Posterior cingulate gyrus (tissue), 11 donors: ENCODE measurements at regions not wholly inside any gene's neighbourhood (a gene's known extent, or its start where the extent isn't known, plus 50 kb on each side); places are given as distances from the start of the nearest gene placed in this dataset.
"Not testable (repeated sequence)": the region's sequence is repeated elsewhere in the genome, so short reads cannot be mapped to it uniquely, and the experiment has no call there.

Source experiments
- DNase-seq, 10 donors: peaks; one replicate each; pipeline versions ENCODE4 v3.0.0 to v3.0.0-alpha.2; 2020 to 2021; ENCODE audit warnings: mixed read lengths in 3 of 10
- intact Hi-C: fragments of 100-400 bp; cut with DNase I; formaldehyde crosslinking; loops from one replicate; pipeline ENCODE4 v1.15.1; 2023

- intact Hi-C loops = no loop called here
Observed at GRCh38 chr5:111984044-111984443, 227.1 kb upstream of the NREP start.

GRCh38 chr5:111983459-111983858, 226.5 kb upstream of the NREP start:
- intact Hi-C loops = no loop called here
- no peak for DNase-seq

More at GRCh38 chr5:111984044-111984443, 227.1 kb upstream of the NREP start:
- no peak for DNase-seq

GRCh38 chr5:111977436-111977829, 220.4 kb upstream of the NREP start:
- intact Hi-C loops = no loop called here

GRCh38 chr5:111976705-111977435, 219.9 kb upstream of the NREP start:
- intact Hi-C loops = no loop called here

More at GRCh38 chr5:111977436-111977829, 220.4 kb upstream of the NREP start:
- no peak for DNase-seq

GRCh38 chr5:111975133-111975532, 218.1 kb upstream of the NREP start:
- DNase-seq = no peak
- intact Hi-C loops = no loop called here

More at GRCh38 chr5:111976705-111977435, 219.9 kb upstream of the NREP start:
- no peak for DNase-seq

GRCh38 chr5:111973961-111974360, 217.0 kb upstream of the NREP start:
- intact Hi-C loops = no loop called here

GRCh38 chr5:111972548-111972947, 215.6 kb upstream of the NREP start:
- peak in 1 of 10 donors; percentile 31 for DNase-seq
- intact Hi-C loops = no loop called here

More at GRCh38 chr5:111973961-111974360, 217.0 kb upstream of the NREP start:
- DNase-seq = no peak

- no peak for DNase-seq
- intact Hi-C loops = no loop called here
Observed at GRCh38 chr5:111972080-111972479, 215.1 kb upstream of the NREP start.

GRCh38 chr5:111968459-111968858, 211.5 kb upstream of the NREP start:
- no peak for DNase-seq
- intact Hi-C loops = no loop called here

- intact Hi-C loops = no loop called here
- peak in 1 of 10 donors; percentile 68 for DNase-seq
Observed at GRCh38 chr5:111967463-111967862, 210.5 kb upstream of the NREP start.

- DNase-seq = no peak
- intact Hi-C loops = no loop called here
Observed at GRCh38 chr5:111966290-111966689, 209.3 kb upstream of the NREP start.

- DNase-seq = no peak
- intact Hi-C loops = no loop called here
Observed at GRCh38 chr5:111963555-111963954, 206.6 kb upstream of the NREP start.

- peak in 2 of 10 donors; percentile 64 to 79 for DNase-seq
- intact Hi-C loops = no loop called here
Observed at GRCh38 chr5:111962906-111963305, 205.9 kb upstream of the NREP start.

- intact Hi-C loops = no loop called here
- no peak for DNase-seq
Observed at GRCh38 chr5:111961862-111962261, 204.9 kb upstream of the NREP start.

GRCh38 chr5:111960476-111961215, 203.7 kb upstream of the NREP start:
- intact Hi-C loops = no loop called here
- no peak for DNase-seq

- no peak for DNase-seq
- intact Hi-C loops = no loop called here
Observed at GRCh38 chr5:111958851-111959250, 201.9 kb upstream of the NREP start.

- intact Hi-C loops = not testable (repeated sequence)
- peak in 1 of 10 donors; percentile 30 for DNase-seq
Observed at GRCh38 chr5:111956765-111957164, 199.8 kb upstream of the NREP start.

- no peak for DNase-seq
- intact Hi-C loops = no loop called here
Observed at GRCh38 chr5:111954516-111955395, 197.8 kb upstream of the NREP start.

GRCh38 chr5:111953351-111954127, 196.5 kb upstream of the NREP start:
- intact Hi-C loops = no loop called here
- no peak for DNase-seq

- intact Hi-C loops = no loop called here
Observed at GRCh38 chr5:111952555-111952954, 195.6 kb upstream of the NREP start.

More at GRCh38 chr5:111952555-111952954, 195.6 kb upstream of the NREP start:
- no peak for DNase-seq
